Inflammatory macrophage treated with lipopolysaccharide for 4 hours (primary cell): ENCODE measurements at regions not wholly inside any gene's neighbourhood (a gene's known extent, or its start where the extent isn't known, plus 50 kb on each side); places are given as distances from the start of the nearest gene placed in this dataset.

Source experiments
- DNase-seq: peaks from one replicate; pipeline ENCODE4 v3.0.0-alpha.2; 2020

DNA sequence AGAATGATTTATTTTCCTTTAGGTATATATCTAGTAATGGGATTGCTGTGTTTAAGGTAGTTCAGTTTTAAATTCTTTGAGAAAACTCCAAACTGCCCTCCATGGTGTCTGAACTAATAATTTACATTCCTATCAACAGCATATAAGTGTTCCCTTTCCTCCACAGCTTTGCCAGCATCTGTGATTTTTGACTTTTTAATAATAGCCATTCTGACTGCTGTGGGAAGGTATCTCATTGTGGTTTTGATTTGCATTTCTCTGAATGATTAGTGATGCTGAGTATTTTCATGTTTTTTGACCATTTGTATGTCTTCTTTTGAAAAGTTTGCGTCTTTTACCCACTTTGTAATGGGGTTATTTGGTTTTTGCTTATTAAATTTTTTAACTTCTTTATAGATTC is 571.6 kb upstream of the CCDC54 start:
- DNase-seq, result no peak

GRCh38 chr3:106806964-106807363 is 570.3 kb upstream of the CCDC54 start:
- no peak for DNase-seq

- no peak for DNase-seq
Measured at GRCh38 chr3:106809041-106809440, 568.2 kb upstream of the CCDC54 start.

GRCh38 chr3:106809623-106810299 is 567.5 kb upstream of the CCDC54 start:
- no peak for DNase-seq

DNA sequence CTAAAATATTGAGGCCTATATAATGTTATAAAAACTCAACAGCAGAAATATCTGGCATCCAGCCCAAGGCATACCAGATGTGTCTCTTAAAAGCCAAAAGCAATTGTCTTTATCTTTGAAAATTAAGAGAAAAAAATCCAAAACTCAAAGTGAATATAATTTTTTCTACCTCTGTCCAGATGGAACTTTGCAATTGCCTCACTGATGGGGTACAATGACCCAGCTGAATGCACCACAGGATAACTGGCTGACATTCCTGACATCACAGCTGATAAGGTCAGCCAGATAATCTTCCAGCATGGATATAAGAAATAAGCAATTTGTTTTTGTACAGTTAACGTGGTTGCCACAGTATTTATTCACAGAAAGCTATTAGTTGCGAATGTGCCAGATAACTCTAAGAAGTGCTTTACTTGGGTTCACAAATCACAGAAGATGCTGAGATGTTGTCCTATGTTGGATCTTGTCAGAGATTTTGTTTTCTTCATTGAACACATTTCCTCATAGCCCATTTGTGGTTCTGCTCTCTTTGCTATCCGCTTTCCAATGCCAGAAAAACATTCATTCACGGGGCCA is 566.9 kb upstream of the CCDC54 start:
- no peak for DNase-seq

- no peak for DNase-seq
Measured at GRCh38 chr3:106811376-106811775, 565.9 kb upstream of the CCDC54 start.

GRCh38 chr3:106813742-106814141 is 563.5 kb upstream of the CCDC54 start:
- no peak for DNase-seq

GRCh38 chr3:106814231-106814630 is 563.0 kb upstream of the CCDC54 start:
- no peak for DNase-seq

DNA sequence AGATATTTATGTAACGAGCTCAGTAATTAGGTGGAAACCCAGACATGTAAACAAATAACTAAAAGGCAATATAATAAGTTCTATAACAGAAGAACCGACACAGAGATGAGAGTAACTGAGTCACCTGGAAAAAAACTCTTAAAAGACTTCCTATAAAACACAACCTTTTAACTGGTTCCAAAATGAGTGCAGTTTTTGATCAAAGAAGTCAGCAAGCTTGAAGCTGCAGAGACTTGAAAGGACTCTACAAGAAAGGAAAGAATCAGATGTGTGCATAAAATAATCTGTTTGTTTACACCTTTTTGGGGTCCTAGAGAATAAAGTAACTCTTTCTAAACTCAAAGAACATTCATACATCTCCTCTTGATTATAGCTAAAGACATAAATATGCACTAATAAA is 560.4 kb upstream of the CCDC54 start:
- DNase-seq, result no peak

DNA sequence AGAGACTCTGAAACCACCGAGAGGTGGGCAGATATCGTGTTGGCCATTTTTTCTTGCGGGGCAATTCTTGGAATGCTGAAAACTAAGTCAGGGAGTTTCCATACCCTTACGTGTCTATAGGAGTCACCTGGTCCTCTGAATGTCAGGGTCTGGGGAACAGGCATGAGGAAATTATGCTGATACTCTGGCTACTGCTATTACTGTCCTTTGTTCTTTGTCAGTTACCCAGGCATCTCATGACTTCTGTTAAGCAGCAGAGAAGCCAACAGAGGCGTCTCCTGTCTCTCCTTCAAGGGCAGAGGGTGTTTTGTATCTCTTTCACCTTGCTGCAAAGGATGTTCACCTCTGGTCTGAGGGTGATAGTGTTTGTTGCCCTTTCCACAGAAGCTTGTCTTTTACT is 559.5 kb upstream of the CCDC54 start:
- DNase-seq, result no peak

- no peak for DNase-seq
Measured at GRCh38 chr3:106819440-106819839, 557.8 kb upstream of the CCDC54 start.

GRCh38 chr3:106820726-106821362 is 556.4 kb upstream of the CCDC54 start:
- DNase-seq, result no peak

DNA sequence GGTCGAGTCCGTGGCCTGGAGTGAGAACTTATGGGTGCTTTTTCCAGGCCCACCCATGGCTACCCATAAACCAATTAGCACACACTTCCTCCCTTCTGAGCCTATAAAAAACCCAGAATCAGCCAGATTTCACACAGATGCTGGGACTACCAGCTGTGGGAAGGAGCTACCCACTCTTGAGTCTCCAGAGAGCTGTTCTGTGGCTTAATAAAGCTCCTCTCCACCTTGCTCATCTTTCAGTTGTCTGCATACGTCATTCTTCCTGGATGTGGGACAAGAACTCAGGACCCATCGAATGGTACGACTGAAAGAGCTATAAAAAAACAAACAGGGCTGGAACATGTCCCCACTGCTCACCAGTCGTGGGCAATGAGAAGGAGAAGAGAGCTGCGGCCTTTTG is 555.4 kb upstream of the CCDC54 start:
- no peak for DNase-seq

DNA sequence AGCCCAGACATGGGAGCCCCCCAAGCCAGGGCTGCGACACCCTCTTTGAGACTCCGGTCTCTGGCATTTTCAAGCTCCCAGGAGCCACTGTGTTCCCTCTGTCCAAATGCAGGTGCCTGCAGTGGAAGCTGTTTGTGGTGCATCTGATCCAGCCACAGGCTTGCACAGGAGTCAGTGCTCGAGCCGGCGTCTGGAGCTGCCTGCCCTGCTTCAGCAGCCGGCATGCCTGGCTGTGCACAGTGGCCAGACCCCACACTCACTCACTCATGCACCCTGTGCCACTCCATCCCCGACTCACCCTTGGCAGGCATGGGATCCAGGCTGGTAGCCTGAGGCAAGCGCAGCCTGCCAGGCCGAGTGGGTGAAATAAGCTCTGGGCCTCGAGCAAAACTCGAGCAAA is 555.0 kb upstream of the CCDC54 start:
- no peak for DNase-seq

- DNase-seq, result no peak
Measured at GRCh38 chr3:106823701-106824100, 553.5 kb upstream of the CCDC54 start.

DNA sequence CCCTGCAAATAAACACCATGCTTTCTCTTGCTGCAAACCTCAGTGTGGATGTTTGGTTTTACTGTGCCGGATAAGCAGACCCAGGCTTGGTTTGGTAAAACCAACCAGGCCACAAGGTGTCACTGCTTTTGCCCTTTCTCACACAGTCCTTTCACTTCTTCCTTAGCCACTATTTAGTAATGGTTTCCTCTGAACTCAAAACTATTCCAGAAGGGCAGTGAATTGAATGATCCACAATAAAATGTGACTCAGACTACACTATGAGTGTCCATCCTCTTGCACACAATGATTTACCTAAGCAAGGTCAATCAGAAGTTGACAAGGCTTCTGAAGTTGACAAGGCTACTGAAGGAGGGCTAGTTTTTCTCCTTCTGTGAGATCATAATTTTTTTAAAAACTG is 552.4 kb upstream of the CCDC54 start:
- no peak for DNase-seq

DNA sequence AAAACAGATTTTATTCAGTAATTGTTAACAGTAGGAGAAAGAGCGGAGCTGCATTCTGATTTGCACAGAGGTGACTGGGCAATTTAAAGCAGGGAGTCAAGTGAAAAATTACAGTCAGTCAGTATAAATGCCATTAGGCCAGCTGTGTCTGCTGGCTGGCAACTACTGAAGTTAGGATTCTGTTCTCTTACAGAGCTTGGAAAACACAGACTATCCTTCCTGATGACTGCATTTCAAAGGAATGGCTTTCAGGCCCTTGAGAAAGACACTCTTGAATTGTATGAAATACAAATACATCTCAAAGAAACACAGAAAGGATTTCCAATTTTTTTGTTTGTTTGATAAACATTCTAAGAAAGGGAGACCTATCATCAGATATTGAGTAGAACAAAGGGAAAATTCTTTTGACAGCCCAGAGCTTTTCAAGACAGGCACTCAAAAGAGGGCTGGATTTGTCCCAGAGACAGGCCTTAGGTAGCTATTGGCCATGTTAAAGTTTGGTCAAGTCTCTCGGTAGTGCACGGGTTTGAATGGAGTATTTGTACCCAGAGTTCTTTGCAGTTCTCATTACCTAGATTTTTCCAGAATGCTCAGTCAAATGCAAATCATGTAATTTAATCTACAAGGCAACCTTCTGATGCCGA is 551.2 kb upstream of the CCDC54 start:
- DNase-seq, result no peak

- no peak for DNase-seq
Measured at GRCh38 chr3:106826791-106827311, 550.4 kb upstream of the CCDC54 start.

- no peak for DNase-seq
Measured at GRCh38 chr3:106827515-106828213, 549.6 kb upstream of the CCDC54 start.

DNA sequence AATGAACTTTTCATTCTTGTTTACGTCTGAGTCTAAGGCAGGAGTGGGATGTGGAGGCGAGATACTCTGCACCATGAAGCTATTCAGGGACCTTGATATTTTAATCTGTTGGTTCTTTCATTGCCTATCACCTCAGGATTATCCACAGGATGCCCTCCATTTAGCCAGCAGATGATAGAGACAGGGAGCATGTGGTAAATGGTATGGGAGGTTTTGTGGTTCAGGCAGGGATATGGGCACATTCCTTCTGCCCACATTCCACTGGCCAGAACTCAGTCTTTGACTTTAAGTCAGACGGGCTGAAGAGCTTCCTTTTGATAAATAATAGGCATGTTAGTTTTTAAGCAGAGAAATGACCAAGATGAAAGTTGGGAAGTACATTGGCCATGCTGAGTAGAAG is 548.0 kb upstream of the CCDC54 start:
- DNase-seq, result no peak

- DNase-seq, result no peak
Measured at GRCh38 chr3:106830334-106830733, 546.9 kb upstream of the CCDC54 start.

DNA sequence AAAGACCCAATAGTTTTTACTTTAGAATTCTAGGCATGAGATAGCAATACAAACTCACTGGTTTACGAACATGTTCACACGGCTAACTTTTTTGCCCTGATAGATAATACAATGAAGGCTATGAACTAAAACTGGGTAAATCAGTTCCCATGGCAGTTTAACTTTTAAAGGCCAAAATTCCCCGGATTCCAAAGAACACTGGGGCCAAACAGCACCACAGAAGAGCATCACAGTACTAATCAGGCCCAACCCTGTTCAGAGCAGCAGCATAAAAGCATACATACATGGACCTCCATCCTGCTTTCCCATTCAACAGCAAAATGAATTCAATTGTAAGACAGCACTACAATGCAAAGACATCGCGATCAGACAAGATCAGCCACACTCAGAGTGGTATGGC is 540.3 kb upstream of the CCDC54 start:
- no peak for DNase-seq

- no peak for DNase-seq
Measured at GRCh38 chr3:106837616-106838015, 539.6 kb upstream of the CCDC54 start.
